ENCODE measurements at regions not wholly inside any gene's neighbourhood (a gene's known extent, or its start where the extent isn't known, plus 50 kb on each side); places are given as distances from the start of the nearest gene placed in this dataset.
A peak's percentile ranks its signal among the peaks of the same experiment; 100 is the strongest.
"Not testable (repeated sequence)": the region's sequence is repeated elsewhere in the genome, so short reads cannot be mapped to it uniquely, and the experiment has no call there.

DNA sequence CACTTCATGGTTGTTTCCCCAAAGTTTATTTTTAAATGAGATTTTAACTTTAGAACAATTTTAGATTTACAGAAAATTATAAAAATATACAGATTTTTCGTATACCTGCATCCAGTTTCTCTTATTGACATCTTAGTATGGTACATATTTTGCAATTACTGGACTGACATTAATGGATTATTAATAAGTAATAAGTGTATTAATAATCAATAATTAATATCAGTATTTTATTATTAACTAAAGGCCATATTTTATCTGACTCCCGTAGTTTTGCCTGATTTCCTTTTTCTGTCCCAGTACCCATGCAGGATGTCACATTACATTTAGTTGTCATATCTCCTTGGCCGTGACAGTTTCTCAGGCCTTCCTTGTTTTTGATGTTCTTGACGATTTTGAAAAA, 307.0 kb downstream of the C6orf118 start:
- DNase-seq, result no peak

GRCh38 chr6:165001502-165002157, 307.8 kb downstream of the C6orf118 start:
- DNase-seq, result no peak

- DNase-seq, result no peak
Measured at GRCh38 chr6:164998297-164998696, 311.1 kb downstream of the C6orf118 start.

GRCh38 chr6:164996838-164997237, 312.6 kb downstream of the C6orf118 start:
- DNase-seq, result no peak

GRCh38 chr6:164991573-164991972, 317.8 kb downstream of the C6orf118 start:
- no peak for DNase-seq

- no peak for DNase-seq
Measured at GRCh38 chr6:164990901-164991300, 318.5 kb downstream of the C6orf118 start.

GRCh38 chr6:164982389-164982788, 327.0 kb downstream of the C6orf118 start:
- DNase-seq, result no peak

DNA sequence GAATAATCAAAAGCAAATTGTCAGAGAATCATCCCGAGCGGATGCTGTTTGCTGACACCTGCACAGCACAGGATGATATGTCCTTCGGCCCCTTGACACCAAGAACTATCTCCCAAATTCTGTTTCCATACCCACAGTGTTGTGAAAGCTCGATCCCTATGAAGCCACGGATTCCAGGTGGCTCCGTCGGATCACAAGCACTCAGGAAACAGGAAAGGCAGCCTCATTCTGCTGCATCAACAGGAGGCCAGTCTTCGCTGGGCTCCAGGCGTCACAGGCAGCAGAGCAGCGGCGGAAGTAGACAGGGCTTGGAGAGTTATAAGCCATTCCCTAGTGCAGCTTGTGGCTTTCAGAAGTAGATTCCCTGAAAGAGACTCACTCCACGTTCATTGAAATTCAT, 342.3 kb downstream of the C6orf118 start:
- DNase-seq, result no peak

GRCh38 chr6:164962805-164963204, 346.6 kb downstream of the C6orf118 start:
- DNase-seq, result no peak

GRCh38 chr6:164947164-164947563, 362.2 kb downstream of the C6orf118 start:
- DNase-seq, result no peak

DNA sequence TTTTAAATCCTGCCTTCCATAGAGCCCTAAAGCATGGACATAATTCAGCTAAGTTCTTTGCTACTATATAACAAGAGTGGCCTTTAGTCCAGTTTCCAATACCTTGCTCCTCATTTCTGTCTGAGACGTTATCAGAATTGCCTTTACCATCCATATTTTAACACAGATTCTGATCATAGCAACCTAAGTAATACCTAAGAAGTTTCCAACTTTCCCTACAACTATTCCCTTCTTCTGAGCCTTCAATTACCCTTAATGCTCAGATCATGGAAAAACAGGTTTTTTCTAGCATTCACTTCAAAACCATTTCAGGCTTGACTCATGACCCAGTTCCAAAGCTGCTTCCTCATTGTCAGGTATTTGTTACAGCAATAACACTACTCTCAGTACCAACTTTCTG, 367.1 kb downstream of the C6orf118 start:
- DNase-seq, result no peak

DNA sequence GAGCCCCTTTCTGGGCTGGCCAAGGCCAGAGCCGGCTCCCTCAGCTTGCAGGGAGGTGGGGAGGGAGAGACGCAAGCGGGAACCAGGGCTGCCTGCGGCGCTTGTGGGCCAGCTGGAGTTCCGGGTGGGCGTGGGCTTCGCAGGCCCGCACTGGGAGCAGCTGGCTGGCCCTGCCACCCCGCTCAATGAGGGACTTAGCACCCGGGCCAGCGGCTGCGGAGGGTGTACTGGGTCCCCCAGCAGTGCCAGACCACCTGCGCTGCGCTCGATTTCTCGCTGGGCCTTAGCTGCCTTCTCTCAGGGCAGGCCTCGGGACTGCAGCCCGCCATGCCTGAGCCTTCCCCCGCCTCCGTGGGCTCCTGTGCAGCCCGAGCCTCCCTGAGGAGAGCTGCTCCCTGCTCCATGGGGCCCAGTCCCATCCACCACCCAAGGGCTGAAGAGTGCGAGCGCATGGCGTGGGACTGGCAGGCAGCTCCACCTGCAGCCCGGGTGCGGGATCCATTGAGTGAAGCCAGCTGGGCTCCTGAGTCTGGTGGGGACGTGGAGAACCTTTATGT, 376.1 kb downstream of the C6orf118 start:
- not testable (repeated sequence) for DNase-seq

GRCh38 chr6:164929408-164929977, 379.9 kb downstream of the C6orf118 start:
- DNase-seq, result no peak

GRCh38 chr6:164928728-164929407, 380.5 kb downstream of the C6orf118 start:
- DNase-seq, result no peak

DNA sequence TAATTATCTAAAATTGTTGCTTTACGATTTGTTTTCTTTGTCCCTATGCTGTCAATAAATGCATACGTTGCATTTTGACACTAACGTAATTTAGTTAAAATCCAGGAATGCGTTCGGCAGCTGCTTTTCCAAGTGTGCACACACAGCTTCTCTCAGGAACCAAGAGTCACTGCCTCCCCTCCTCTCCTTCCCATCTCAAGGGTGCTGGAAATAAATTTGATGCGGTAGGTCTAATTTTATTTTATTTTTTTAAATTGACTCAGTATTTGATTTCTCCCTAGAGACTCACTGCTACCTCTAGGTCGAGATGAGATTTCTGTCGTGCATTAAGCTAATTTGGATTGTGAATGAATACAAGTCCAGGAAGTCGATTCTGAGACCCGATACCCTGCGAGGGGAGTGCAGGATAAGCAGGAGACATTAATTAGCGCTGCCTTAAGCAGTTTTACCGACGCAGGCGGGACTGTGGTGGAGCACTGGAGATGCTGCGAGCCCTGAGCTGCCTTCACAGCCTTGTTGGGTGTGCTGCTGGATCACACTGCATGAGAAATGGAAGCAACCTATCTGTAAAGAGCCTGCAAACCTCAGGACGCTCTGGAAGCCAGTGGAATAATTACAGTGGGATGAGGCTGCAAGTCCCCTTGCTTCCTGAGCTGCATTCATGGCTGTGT, 381.2 kb downstream of the C6orf118 start:
- no peak for DNase-seq

DNA sequence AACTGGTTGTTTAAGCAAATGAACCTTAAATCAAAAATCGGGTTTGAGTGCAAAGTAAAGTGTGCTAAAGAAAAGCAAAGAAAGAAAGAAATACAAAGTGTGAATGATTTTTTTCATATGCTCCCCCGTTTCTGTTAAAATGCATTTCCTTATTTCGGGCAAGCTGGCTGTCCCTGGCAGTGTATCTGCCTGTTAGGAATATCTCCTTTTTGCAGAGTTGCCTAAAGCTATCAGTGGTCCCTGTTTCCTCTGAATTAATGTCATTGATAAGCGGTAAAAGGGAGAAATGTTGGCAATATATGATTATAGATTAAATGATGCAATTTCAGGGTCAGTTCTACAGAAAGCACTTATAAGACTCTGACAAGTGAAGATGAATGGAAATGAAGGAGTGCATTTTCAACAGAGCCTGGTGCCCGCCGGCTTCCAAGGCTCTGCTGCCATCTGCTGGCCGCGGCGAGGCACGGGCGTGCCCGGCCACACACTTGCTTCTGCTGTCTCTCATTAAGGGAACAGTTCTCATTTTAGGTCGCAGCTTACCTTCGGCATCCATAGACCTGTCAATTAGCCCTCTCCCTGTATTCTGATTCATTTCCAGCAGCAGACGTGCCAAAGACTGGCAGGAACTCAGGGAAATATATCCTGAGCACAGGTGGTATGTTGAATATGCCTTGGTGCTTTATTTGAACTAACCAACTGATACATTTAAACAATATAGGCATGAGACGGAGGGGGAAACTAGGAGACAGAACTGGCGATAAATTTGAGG, 381.9 kb downstream of the C6orf118 start:
- DNase-seq, result peak; percentile 32 to 36

GRCh38 chr6:164926686-164927085, 382.7 kb downstream of the C6orf118 start:
- no peak for DNase-seq

DNA sequence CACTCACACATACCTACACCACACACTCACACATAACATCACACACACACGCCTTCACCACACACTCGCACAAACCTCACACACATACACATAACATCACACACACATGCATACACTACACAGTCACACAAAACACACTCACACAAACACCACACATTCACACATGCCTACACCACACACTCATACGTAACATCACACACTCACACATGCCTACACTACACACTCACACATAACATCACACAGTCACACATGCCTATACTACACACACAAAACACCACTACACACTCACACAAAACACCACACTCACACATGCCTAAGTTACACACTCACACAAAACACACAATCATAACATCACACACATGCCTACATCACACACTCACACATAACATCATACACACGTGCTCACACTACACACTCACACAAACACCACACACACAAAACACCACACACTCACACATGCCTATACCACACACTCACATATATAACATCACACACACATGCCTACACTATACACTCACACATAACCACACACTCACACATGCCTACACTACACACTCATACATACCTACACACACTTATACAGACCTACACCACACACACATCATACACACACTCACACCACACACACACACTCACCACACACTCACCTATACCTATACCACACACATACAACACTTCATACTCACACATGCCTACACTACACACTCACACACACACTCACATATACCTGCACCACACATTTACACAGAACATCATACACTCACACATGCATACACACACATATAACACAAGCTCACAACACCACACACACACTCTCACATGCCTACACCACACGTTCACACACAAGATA, 383.5 kb downstream of the C6orf118 start:
- DNase-seq, result no peak

DNA sequence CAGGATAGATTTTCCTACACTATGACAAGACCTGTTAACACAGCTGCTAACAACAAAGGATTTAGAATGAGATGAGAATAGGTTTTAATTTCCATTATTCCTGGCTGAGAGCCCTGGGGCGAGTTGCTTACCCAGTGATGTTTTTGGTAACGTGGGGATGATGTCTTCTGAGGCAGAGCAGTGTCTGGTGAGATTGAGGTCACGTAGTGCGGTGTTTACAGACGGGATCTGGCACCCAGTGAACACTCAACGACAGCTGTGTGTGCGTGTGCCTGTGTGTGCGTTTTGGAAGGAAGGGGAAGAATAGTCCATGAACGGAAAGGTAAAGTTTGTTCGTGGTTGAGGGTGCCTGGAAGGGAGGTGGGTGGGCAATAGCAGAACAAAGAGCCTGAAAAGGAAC, 384.7 kb downstream of the C6orf118 start:
- no peak for DNase-seq

DNA sequence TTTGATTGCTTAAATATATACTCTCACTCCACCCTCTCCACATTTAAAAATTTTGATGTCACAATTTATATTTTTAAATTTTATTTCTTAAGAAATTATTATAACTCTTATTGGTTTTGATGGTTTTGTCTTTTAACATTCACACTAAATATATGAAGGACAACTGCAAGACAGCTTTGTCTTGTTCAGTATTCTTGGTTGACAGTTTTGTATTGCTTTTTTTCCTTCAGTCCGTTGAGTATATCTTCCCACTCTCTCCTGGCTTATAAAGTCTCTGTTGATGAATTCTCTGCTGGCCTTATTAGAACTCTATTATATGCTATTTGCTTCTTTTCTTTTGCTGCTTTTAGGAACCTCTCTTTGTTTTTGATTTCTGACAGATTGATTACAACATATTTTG, 392.2 kb downstream of the C6orf118 start:
- DNase-seq, result no peak

DNA sequence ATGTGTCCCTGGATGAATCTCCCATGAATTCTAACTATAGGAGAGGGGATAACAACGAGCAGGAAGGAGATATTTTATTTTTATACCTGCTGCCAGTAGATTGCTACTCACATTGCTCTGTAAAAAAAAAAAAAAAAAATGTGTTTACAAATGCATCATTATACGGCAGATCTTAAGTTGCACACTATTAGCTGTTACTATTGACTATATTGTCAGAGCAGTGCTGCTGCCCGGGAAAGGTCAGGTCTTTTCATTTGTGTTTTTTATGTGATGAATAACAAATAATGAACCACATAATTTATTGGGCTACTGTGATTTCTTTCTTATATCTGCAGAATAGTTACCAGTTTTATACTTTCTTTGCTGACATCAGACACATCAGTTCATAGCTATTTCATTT, 393.3 kb downstream of the C6orf118 start:
- no peak for DNase-seq
